SU-DHL-6 (cell line): ENCODE measurements at regions not wholly inside any gene's neighbourhood (a gene's known extent, or its start where the extent isn't known, plus 50 kb on each side); places are given as distances from the start of the nearest gene placed in this dataset.

Source experiments
- H2AFZ ChIP-seq: fragments of 200-600 bp; sonication (generic); 2 replicates; pipeline ENCODE4 v1.6.1; 2014; ENCODE audit warnings: low read depth, mild to moderate bottlenecking, moderate library complexity, mixed read lengths, antibody characterized with exemption, low read length; ENCODE audit not compliant: severe bottlenecking
- H3F3A ChIP-seq: fragments of 200-600 bp; shearing (Covaris generic); 2 replicates; pipeline ENCODE4 v1.6.0; 2016; ENCODE audit warnings: antibody characterized with exemption, mild to moderate bottlenecking; ENCODE audit not compliant: insufficient read depth
- H3K27ac ChIP-seq: fragments of 200-600 bp; sonication (generic); 2 replicates; pipeline ENCODE4 v1.5.1; 2016; ENCODE audit warnings: low read depth, mild to moderate bottlenecking, low read length, moderate library complexity, mixed read lengths
- H3K27me3 ChIP-seq: fragments of 200-600 bp; sonication (generic), shearing (Covaris generic); 2 replicates; pipeline ENCODE4 v1.6.0; 2014; ENCODE audit warnings: mild to moderate bottlenecking, low read length
- H3K36me3 ChIP-seq: fragments of 200-600 bp; sonication (generic); 2 replicates; pipeline ENCODE4 v1.6.1; 2014; ENCODE audit warnings: mild to moderate bottlenecking, low read length, mixed read lengths
- H3K4me2 ChIP-seq: fragments of 300-600, 200-600 bp; shearing (Covaris generic), sonication (generic); 2 replicates; pipeline ENCODE4 v1.6.0; 2014; ENCODE audit warnings: low read length, low read depth, mild to moderate bottlenecking; ENCODE audit not compliant: poor library complexity, severe bottlenecking
- H3K4me3 ChIP-seq: fragments of 200-600 bp; sonication (generic); 2 replicates; pipeline ENCODE4 v1.5.1; 2014; ENCODE audit warnings: antibody characterized with exemption, low read length, mild to moderate bottlenecking, mixed read lengths; ENCODE audit not compliant: insufficient read depth, poor library complexity, severe bottlenecking
- H3K79me2 ChIP-seq: fragments of 200-600 bp; sonication (generic); 2 replicates; pipeline ENCODE4 v1.6.1; 2014; ENCODE audit warnings: mild to moderate bottlenecking, low read length, moderate library complexity; ENCODE audit not compliant: insufficient read depth
- H3K9ac ChIP-seq: fragments of 200-600 bp; sonication (generic); 2 replicates; pipeline ENCODE4 v1.7.0; 2014; ENCODE audit warnings: mild to moderate bottlenecking, low read length
- H3K9me2 ChIP-seq: fragments of 200-600 bp; sonication (generic); replicated peaks from 2 replicates; pipeline ENCODE4 v1.6.1; 2014; ENCODE audit warnings: low read length; ENCODE audit not compliant: insufficient read depth
- H3K9me3 ChIP-seq: fragments of 200-600 bp; sonication (generic); 2 replicates; pipeline ENCODE4 v1.6.1; 2014; ENCODE audit warnings: low read length, mixed read lengths; ENCODE audit not compliant: insufficient read depth
- H4K20me1 ChIP-seq: fragments of 200-600 bp; sonication (generic); 2 replicates; pipeline ENCODE4 v1.6.1; 2014; ENCODE audit warnings: low read depth, mild to moderate bottlenecking, antibody characterized with exemption, low read length, moderate library complexity, mixed read lengths
- CTCF ChIP-seq: fragments of 200-600 bp; sonication (generic); IDR thresholded peaks from one replicate; pipeline ENCODE4 v1.5.1; 2017; ENCODE audit warnings: antibody characterized with exemption, mild to moderate bottlenecking, low read length, moderate library complexity; ENCODE audit not compliant: insufficient read depth, poor library complexity, severe bottlenecking
- EZH2phosphoT487 ChIP-seq: fragments of 200-600 bp; sonication (generic), shearing (Covaris generic); conservative IDR thresholded peaks from 2 replicates; pipeline ENCODE4 v1.6.1; 2018; ENCODE audit warnings: mild to moderate bottlenecking, antibody characterized with exemption, low read length, moderate library complexity, mixed read lengths

GRCh38 chr4:26073886-26074560 lies 160.0 kb downstream of the SMIM20 start:
- no peak overlapping the region for H3K4me2 ChIP-seq
- no peak overlapping the region for H3K9ac ChIP-seq
- no peak overlapping the region for H3K27ac ChIP-seq

GRCh38 chr4:26074712-26075430 lies 160.9 kb downstream of the SMIM20 start:
- Histone ChIP-seq H3K4me3 (no peak overlapping the region), H3F3A (no peaks in the 10 kb centered on the region), H3K79me2 (no peaks in the 10 kb centered on the region), H3K9ac (no peak overlapping the region), H3K9me3 (no peaks in the 10 kb centered on the region), H3K4me2 (no peak overlapping the region), H2AFZ (no peak overlapping the region), H3K36me3 (no peaks in the 10 kb centered on the region), H4K20me1 (no peaks in the 10 kb centered on the region), H3K27ac (no peak overlapping the region), H3K27me3 (no peaks in the 10 kb centered on the region), H3K9me2 (no peaks in the 10 kb centered on the region)
- TF ChIP-seq CTCF (no peak), EZH2phosphoT487 (no peak)

More at GRCh38 chr4:26073886-26074560, 160.0 kb downstream of the SMIM20 start:
- Histone ChIP-seq H3F3A (no peaks in the 10 kb centered on the region), H3K79me2 (no peaks in the 10 kb centered on the region), H3K36me3 (no peaks in the 10 kb centered on the region), H2AFZ (no peak overlapping the region), H3K27me3 (no peaks in the 10 kb centered on the region), H4K20me1 (no peaks in the 10 kb centered on the region), H3K9me2 (no peaks in the 10 kb centered on the region), H3K4me3 (no peak overlapping the region), H3K9me3 (no peaks in the 10 kb centered on the region)
- TF ChIP-seq EZH2phosphoT487 = no peak
- TF ChIP-seq CTCF = no peak

GRCh38 chr4:26075583-26075982 lies 161.6 kb downstream of the SMIM20 start:
- H3F3A ChIP-seq = no peaks in the 10 kb centered on the region
- no peak overlapping the region for H3K9ac ChIP-seq
- H3K36me3 ChIP-seq = no peaks in the 10 kb centered on the region
- H3K27ac ChIP-seq = no peak overlapping the region
- no peaks in the 10 kb centered on the region for H3K79me2 ChIP-seq
- no peak overlapping the region for H3K4me3 ChIP-seq
- no peak for TF ChIP-seq EZH2phosphoT487
- no peak for TF ChIP-seq CTCF
- H3K9me3 ChIP-seq = no peaks in the 10 kb centered on the region
- H3K4me2 ChIP-seq = no peak overlapping the region
- no peak overlapping the region for H2AFZ ChIP-seq
- H3K9me2 ChIP-seq = no peaks in the 10 kb centered on the region
- H4K20me1 ChIP-seq = no peaks in the 10 kb centered on the region
- no peaks in the 10 kb centered on the region for H3K27me3 ChIP-seq
